Pancreas (tissue), 10 donors: ENCODE measurements at regions not wholly inside any gene's neighbourhood (a gene's known extent, or its start where the extent isn't known, plus 50 kb on each side); places are given as distances from the start of the nearest gene placed in this dataset.

Source experiments
- ATAC-seq, 4 donors: fragments of 200-7000 bp; cut with Tn5 transposase; one replicate each; pipeline versions ENCODE4 v1.8.0 to v1.9.1; 2020; ENCODE audit warnings: mild to moderate bottlenecking in 4 of 4, moderate library complexity in 4 of 4
- DNase-seq, 6 donors: peaks; one replicate each; pipeline ENCODE4 v3.0.0-alpha.2; 2020
- FAIRE-seq: peaks from 2 replicates; lab custom pipeline; 2012; peaks lifted over from hg19 to GRCh38; lab: Jason Lieb, UNC
- H3K27ac ChIP-seq, 4 donors: fragments of 200-600 bp; sonication (generic); 1 replicate in 3 of 4; 2 replicates in 1 of 4; pipeline versions ENCODE4 v1.5.0 to v1.8.0; 2020
- H3K27me3 ChIP-seq, 4 donors: fragments of 200-600 bp; one replicate each; pipeline ENCODE4 v1.8.0; 2021
- H3K36me3 ChIP-seq, 3 donors: fragments of 200-600 bp; sonication (generic) in 1 of 3; one replicate each; pipeline versions ENCODE4 v1.5.0 to v1.8.0; 2020 to 2021
- H3K4me1 ChIP-seq, 3 donors: fragments of 200-600 bp; one replicate each; pipeline ENCODE4 v1.8.0; 2021
- H3K4me3 ChIP-seq, 4 donors: fragments of 200-600 bp; sonication (generic) in 2 of 4; one replicate each; pipeline versions ENCODE4 v1.5.0 to v1.8.0; 2020 to 2021
- H3K9me3 ChIP-seq, 4 donors: fragments of 200-600 bp; one replicate each; pipeline ENCODE4 v1.8.0; 2021
- CTCF ChIP-seq, 4 donors: fragments of 200-600 bp; sonication (generic) in 3 of 4; IDR thresholded peaks; one replicate each; pipeline versions ENCODE4 v1.5.0 to v1.8.0; 2021; ENCODE audit warnings: antibody characterized with exemption in 4 of 4
- WGBS, 2 donors: extraction: QIAGEN DNeasy Blood & Tissue Kit; methylation state at CpG; one replicate each; pipeline ENCODE4 v1.1.7; 2013; 5-methylcytosine and 5-hydroxymethylcytosine counted together
- intact Hi-C, 3 donors: fragments of 100-400 bp; cut with DNase I; formaldehyde crosslinking; loops; one replicate each; pipeline versions ENCODE4 v1.11.1 to v1.14.2; 2022
- donor health status: healthy with polysubstance abuse.
- donor health status: DM: no; HTN: no; CAD: no; lungs with moderate emphysema.
- donor health status: DM: no; HTN: no; CAD: no.
- donor health status: control.
- donor health status: control.
- donor health status: Bipolar disorder and iron deficiency.
- donor health status: DM: yes; HTN: yes; CAD: no.
- donor health status: DM: no; HTN: no; CAD: no.
- donor health status: DM: no; HTN: no; CAD: no.
- donor health status: DM: yes; HTN: yes; CAD: no.

- Histone ChIP-seq H3K4me1 (no peaks in the 10 kb centered on the region), H3K36me3 (no peaks in the 10 kb centered on the region), H3K9me3 (no peaks in the 10 kb centered on the region), H3K27me3 (no peaks in the 10 kb centered on the region), H3K27ac (no peak overlapping the region), H3K4me3 (no peak overlapping the region)
- FAIRE-seq (no peak), ATAC-seq (no peak), DNase-seq (no peak)
- 36 to 42% methylated on average over 2 of the region's 2 CpGs for WGBS, 2 donors
- no peak for TF ChIP-seq CTCF (IDR thresholded peaks at IDR 0.05)
- intact Hi-C loops = no loop called here
Observed at GRCh38 chr13:78402708-78403400, 200.5 kb downstream of the POU4F1 start.

DNA sequence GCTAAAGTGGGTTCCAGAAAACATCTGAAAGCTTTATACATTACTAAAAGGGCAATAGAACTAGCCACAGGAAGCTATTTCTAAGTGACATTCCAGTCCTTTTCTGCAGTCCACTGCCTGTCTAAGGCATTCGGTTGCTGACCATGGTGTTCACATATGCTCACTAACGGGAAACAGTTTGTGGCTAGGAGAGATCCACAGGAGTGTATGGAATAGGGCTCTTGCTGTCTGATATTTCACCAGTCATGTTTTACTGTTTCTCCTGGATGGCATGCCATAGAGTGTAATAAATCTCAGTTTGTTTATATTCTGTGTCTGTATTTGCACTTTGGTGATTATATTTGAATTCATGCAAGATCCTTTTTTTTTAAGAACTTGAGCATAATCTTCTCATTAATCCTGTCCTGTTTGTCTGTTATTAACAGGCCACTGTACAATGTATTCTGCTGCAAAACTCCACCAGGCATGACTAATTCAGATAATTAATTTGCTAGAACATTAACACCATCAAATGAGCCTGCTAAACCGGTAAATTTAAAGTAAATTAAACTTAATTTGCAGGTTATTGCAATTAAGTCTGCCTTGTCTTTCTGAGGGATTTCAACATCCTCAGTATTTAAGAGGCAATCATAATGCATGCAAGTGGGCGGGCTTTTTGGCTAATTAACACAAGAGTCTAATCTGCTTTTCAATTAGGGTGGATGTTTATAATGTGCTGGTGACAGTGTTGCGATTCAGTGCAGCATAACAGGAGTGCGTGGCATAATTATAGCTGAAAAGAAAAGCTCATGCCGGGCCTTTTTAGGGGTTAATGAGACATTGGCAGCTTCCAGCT is 201.3 kb downstream of the POU4F1 start:
- no peak for ATAC-seq
- H3K27me3 ChIP-seq = no peaks in the 10 kb centered on the region
- H3K36me3 ChIP-seq = no peaks in the 10 kb centered on the region
- no peak for FAIRE-seq
- H3K4me3 ChIP-seq = no peak overlapping the region
- H3K27ac ChIP-seq = no peak overlapping the region
- H3K9me3 ChIP-seq = no peaks in the 10 kb centered on the region
- DNase-seq = no peak
- 47 to 58% methylated on average over 7 of the region's 7 CpGs for WGBS, 2 donors
- no peaks in the 10 kb centered on the region for H3K4me1 ChIP-seq
- no peak for TF ChIP-seq CTCF (IDR thresholded peaks at IDR 0.05)
- intact Hi-C loops = no loop called here

GRCh38 chr13:78398743-78399410 is 204.5 kb downstream of the POU4F1 start:
- ATAC-seq = no peak
- WGBS, 2 donors = 55 to 67% methylated on average over 4 of the region's 4 CpGs
- FAIRE-seq = no peak
- H3K27ac ChIP-seq = no peak overlapping the region
- no peaks in the 10 kb centered on the region for H3K9me3 ChIP-seq
- intact Hi-C loops = no loop called here
- H3K27me3 ChIP-seq = no peaks in the 10 kb centered on the region
- H3K4me3 ChIP-seq = no peak overlapping the region
- no peak for DNase-seq
- no peak for TF ChIP-seq CTCF (IDR thresholded peaks at IDR 0.05)
- H3K4me1 ChIP-seq = no peaks in the 10 kb centered on the region
- no peaks in the 10 kb centered on the region for H3K36me3 ChIP-seq

- Histone ChIP-seq H3K4me3 (no peak overlapping the region), H3K4me1 (no peaks in the 10 kb centered on the region), H3K36me3 (no peaks in the 10 kb centered on the region), H3K9me3 (no peaks in the 10 kb centered on the region), H3K27ac (no peak overlapping the region), H3K27me3 (no peaks in the 10 kb centered on the region)
- no peak for DNase-seq
- intact Hi-C loops = no loop called here
- 41 to 53% methylated on average over 4 of the region's 4 CpGs for WGBS, 2 donors
- no peak for TF ChIP-seq CTCF (IDR thresholded peaks at IDR 0.05)
- ATAC-seq = no peak
- FAIRE-seq = no peak
Observed at GRCh38 chr13:78393286-78394142, 209.8 kb downstream of the POU4F1 start.
